Skeletal muscle tissue (tissue), 3 donors: ENCODE measurements at regions not wholly inside any gene's neighbourhood (a gene's known extent, or its start where the extent isn't known, plus 50 kb on each side); places are given as distances from the start of the nearest gene placed in this dataset.
"Not testable (repeated sequence)": the region's sequence is repeated elsewhere in the genome, so short reads cannot be mapped to it uniquely, and the experiment has no call there.

Source experiments
- H3K27ac ChIP-seq: one replicate; pipeline ENCODE4 v1.7.0; 2013; ENCODE audit warnings: mild to moderate bottlenecking, low read depth, low read length, inconsistent platforms
- H3K27me3 ChIP-seq, 3 donors: one replicate each; pipeline ENCODE4 v1.7.0; 2013; ENCODE audit warnings: low read length in 3 of 3; ENCODE audit not compliant: control insufficient read depth in 3 of 3, insufficient read depth in 3 of 3
- H3K36me3 ChIP-seq, 3 donors: one replicate each; pipeline ENCODE4 v1.7.0; 2013; ENCODE audit warnings: low read length in 3 of 3; ENCODE audit not compliant: control insufficient read depth in 3 of 3, insufficient read depth in 3 of 3
- H3K4me1 ChIP-seq, 3 donors: one replicate each; pipeline ENCODE4 v1.7.0; 2013; ENCODE audit warnings: low read length in 3 of 3, mild to moderate bottlenecking in 3 of 3; ENCODE audit not compliant: control insufficient read depth in 3 of 3, insufficient read depth in 3 of 3
- H3K4me3 ChIP-seq, 3 donors: one replicate each; pipeline ENCODE4 v1.7.0; 2013; ENCODE audit warnings: low read length in 3 of 3
- H3K9ac ChIP-seq, 3 donors: one replicate each; pipeline ENCODE4 v1.7.0; 2013; ENCODE audit warnings: low read length in 3 of 3, mild to moderate bottlenecking in 3 of 3, moderate library complexity in 2 of 3, low read depth in 1 of 3
- H3K9me3 ChIP-seq, 3 donors: one replicate each; pipeline ENCODE4 v1.7.0; 2013; ENCODE audit warnings: low read length in 3 of 3; ENCODE audit not compliant: control insufficient read depth in 3 of 3
- donor health status: Osteomylitis.

GRCh38 chr22:49398115-49398514, 429.6 kb downstream of the BRD1 start:
- Histone ChIP-seq H3K27me3 (peaks cover 0 to 36% (median 6%) of the 10 kb centered on the region in 3 donors), H3K9me3 (peaks cover 0 to 6% (median 0%) of the 10 kb centered on the region in 3 donors)

GRCh38 chr22:49396817-49397216, 430.9 kb downstream of the BRD1 start:
- Histone ChIP-seq H3K9ac (no peak overlapping the region), H3K4me3 (no peak overlapping the region), H3K36me3 (no peaks in the 10 kb centered on the region), H3K27ac (no peak overlapping the region), H3K4me1 (no peaks in the 10 kb centered on the region), H3K9me3 (peaks cover 0 to 4% (median 0%) of the 10 kb centered on the region in 3 donors), H3K27me3 (peaks cover 0 to 43% (median 7%) of the 10 kb centered on the region in 3 donors)

More at GRCh38 chr22:49398115-49398514, 429.6 kb downstream of the BRD1 start:
- no peaks in the 10 kb centered on the region for H3K4me1 ChIP-seq
- no peak overlapping the region for H3K27ac ChIP-seq
- H3K36me3 ChIP-seq = no peaks in the 10 kb centered on the region
- H3K4me3 ChIP-seq = no peak overlapping the region
- H3K9ac ChIP-seq = no peak overlapping the region

- H3K4me1 ChIP-seq = no peaks in the 10 kb centered on the region
- peaks cover 0 to 4% (median 0%) of the 10 kb centered on the region in 3 donors for H3K9me3 ChIP-seq
- no peak overlapping the region for H3K9ac ChIP-seq
- peaks cover 0 to 46% (median 7%) of the 10 kb centered on the region in 3 donors for H3K27me3 ChIP-seq
- H3K36me3 ChIP-seq = no peaks in the 10 kb centered on the region
- no peak overlapping the region for H3K27ac ChIP-seq
- no peak overlapping the region for H3K4me3 ChIP-seq
These were observed 432.1 kb downstream of the BRD1 start for GRCh38 chr22:49395617-49396016.

- H3K9ac ChIP-seq, H3K36me3 ChIP-seq, H3K9me3 ChIP-seq, H3K4me1 ChIP-seq, H3K4me3 ChIP-seq, H3K27ac ChIP-seq: not testable (repeated sequence)
- peaks cover 0 to 41% (median 7%) of the 10 kb centered on the region in 3 donors for H3K27me3 ChIP-seq
These were observed 432.6 kb downstream of the BRD1 start for GRCh38 chr22:49395062-49395461.

GRCh38 chr22:49394116-49394785, 433.4 kb downstream of the BRD1 start:
- Histone ChIP-seq H3K4me1 (no peaks in the 10 kb centered on the region), H3K27me3 (peaks cover 0 to 34% (median 4%) of the 10 kb centered on the region in 3 donors), H3K9ac (no peak overlapping the region)

GRCh38 chr22:49393526-49393925, 434.1 kb downstream of the BRD1 start:
- H3K9ac ChIP-seq = no peak overlapping the region
- H3K27me3 ChIP-seq = peaks cover 0 to 33% (median 4%) of the 10 kb centered on the region in 3 donors
- H3K4me1 ChIP-seq = no peaks in the 10 kb centered on the region
- peaks cover 0 to 3% (median 0%) of the 10 kb centered on the region in 3 donors for H3K9me3 ChIP-seq
- no peak overlapping the region for H3K27ac ChIP-seq
- H3K4me3 ChIP-seq = no peak overlapping the region
- no peaks in the 10 kb centered on the region for H3K36me3 ChIP-seq

More at GRCh38 chr22:49394116-49394785, 433.4 kb downstream of the BRD1 start:
- Histone ChIP-seq H3K9me3 (peaks cover 0 to 4% (median 0%) of the 10 kb centered on the region in 3 donors), H3K36me3 (no peaks in the 10 kb centered on the region), H3K4me3 (no peak overlapping the region), H3K27ac (no peak overlapping the region)

- no peak overlapping the region for H3K27ac ChIP-seq
- H3K9ac ChIP-seq = no peak overlapping the region
- H3K4me3 ChIP-seq = no peak overlapping the region
- H3K9me3 ChIP-seq = peaks cover 0 to 2% (median 0%) of the 10 kb centered on the region in 3 donors
- peaks cover 0 to 27% (median 4%) of the 10 kb centered on the region in 3 donors for H3K27me3 ChIP-seq
- no peaks in the 10 kb centered on the region for H3K36me3 ChIP-seq
- no peaks in the 10 kb centered on the region for H3K4me1 ChIP-seq
These were observed 434.7 kb downstream of the BRD1 start for GRCh38 chr22:49392841-49393510.

- Histone ChIP-seq H3K9ac (no peak overlapping the region), H3K36me3 (no peaks in the 10 kb centered on the region), H3K4me3 (no peak overlapping the region), H3K9me3 (peaks cover 0 to 2% (median 0%) of the 10 kb centered on the region in 3 donors), H3K27ac (no peak overlapping the region), H3K27me3 (peaks cover 0 to 27% (median 4%) of the 10 kb centered on the region in 3 donors), H3K4me1 (no peaks in the 10 kb centered on the region)
These were observed 435.4 kb downstream of the BRD1 start for GRCh38 chr22:49392247-49392646.

- no peak overlapping the region for H3K27ac ChIP-seq
- no peaks in the 10 kb centered on the region for H3K4me1 ChIP-seq
- H3K27me3 ChIP-seq = peaks cover 0 to 27% (median 4%) of the 10 kb centered on the region in 3 donors
- H3K9ac ChIP-seq = no peak overlapping the region
- H3K9me3 ChIP-seq = peaks cover 0 to 2% (median 0%) of the 10 kb centered on the region in 3 donors
- no peak overlapping the region for H3K4me3 ChIP-seq
- no peaks in the 10 kb centered on the region for H3K36me3 ChIP-seq
These were observed 436.2 kb downstream of the BRD1 start for GRCh38 chr22:49391436-49391835.

GRCh38 chr22:49390954-49391353, 436.7 kb downstream of the BRD1 start:
- no peaks in the 10 kb centered on the region for H3K4me1 ChIP-seq
- H3K27ac ChIP-seq = no peak overlapping the region
- no peaks in the 10 kb centered on the region for H3K36me3 ChIP-seq
- no peak overlapping the region for H3K9ac ChIP-seq
- peaks cover 0 to 2% (median 0%) of the 10 kb centered on the region in 3 donors for H3K9me3 ChIP-seq
- H3K27me3 ChIP-seq = peaks cover 0 to 27% (median 4%) of the 10 kb centered on the region in 3 donors
- no peak overlapping the region for H3K4me3 ChIP-seq
